ENCODE measurements at regions not wholly inside any gene's neighbourhood (a gene's known extent, or its start where the extent isn't known, plus 50 kb on each side); places are given as distances from the start of the nearest gene placed in this dataset.

GRCh38 chr9:93871286-93871685 is 83.9 kb downstream of the BARX1 start:
- Histone ChIP-seq H3K4me3 (no peak overlapping the region), H3K9me1 (ENCODE audit: control insufficient read depth, insufficient read depth, low read length) (no peaks in the 10 kb centered on the region), H3K4me1 (replicated peaks in 1 of 2; ENCODE audit: control insufficient read depth in 2 of 2, insufficient read depth in 2 of 2, low read length in 2 of 2) (no peaks in the 10 kb centered on the region), H3K27me3 (ENCODE audit: control insufficient read depth in 2 of 2, insufficient read depth in 2 of 2, low read length in 2 of 2) (no peaks in the 10 kb centered on the region; a peak in 1 of 5 replicates), H3K9me3 (replicated peaks; ENCODE audit: control insufficient read depth, insufficient read depth, low read depth, low read length) (peaks cover 5% of the 10 kb centered on the region), H3K27ac (ENCODE audit: extremely low read depth, low read depth, low read length) (no peak overlapping the region), H3K4me2 (ENCODE audit: insufficient read depth, low read length) (no peak overlapping the region), H2AFZ (ENCODE audit: low read depth, low read length) (no peak overlapping the region), H3K9ac (ENCODE audit: insufficient read depth in 1 of 2, low read depth in 2 of 2, low read length in 2 of 2) (no peak overlapping the region), H4K20me1 (replicated peaks; ENCODE audit: control insufficient read depth, insufficient read depth, low read length) (no peaks in the 10 kb centered on the region), H3K79me2 (ENCODE audit: control insufficient read depth, insufficient read depth, low read length) (no peaks in the 10 kb centered on the region), H3K36me3 (ENCODE audit: control insufficient read depth, insufficient read depth, low read length) (no peaks in the 10 kb centered on the region)
- TF ChIP-seq SREBF1 (IDR thresholded peaks at IDR 0.05; ENCODE audit: borderline replicate concordance, low read depth, low read length), result no peak
- no peak for TF ChIP-seq ZEB2 (IDR thresholded peaks at IDR 0.05)
- no peak for TF ChIP-seq U2AF2 (optimal IDR thresholded peaks at IDR 0.05; ENCODE audit: low read depth, low read length)
- in situ Hi-C loops (cut with MboI) (no loop called here), intact Hi-C loops (cut with micrococcal nuclease) (no loop called here)
- no TSS peak for BruUV-seq (replicated peaks)
- FAIRE-seq (no peak), DNase-seq (ENCODE audit: extremely low read depth in 1 of 4, low spot score in 3 of 4) (no peak), ATAC-seq (no peak)
- CTCF ChIA-PET (ENCODE audit: low intra/inter-chr PET ratio), result no interaction called here
- 0% methylated on average over 4 of the region's 4 CpGs for WGBS (ENCODE audit: insufficient coverage, low coverage, missing lambda C conversion rate)
- POLR2A ChIA-PET, result interaction anchor here (0.6 kb wide), 1 partner anchor 29 kb away, joined by 3 read pairs; no protein-coding TSS in a partner anchor

GRCh38 chr9:93869863-93870262 is 85.3 kb downstream of the BARX1 start:
- POLR2A ChIA-PET, result no interaction called here
- no peaks in the 10 kb centered on the region for H3K79me2 ChIP-seq (ENCODE audit: control insufficient read depth, insufficient read depth, low read length)

More at GRCh38 chr9:93869863-93870262, 85.3 kb downstream of the BARX1 start:
- no peak overlapping the region for H3K9ac ChIP-seq (ENCODE audit: insufficient read depth in 1 of 2, low read depth in 2 of 2, low read length in 2 of 2)
- H3K4me2 ChIP-seq (ENCODE audit: insufficient read depth, low read length), result no peak overlapping the region
- intact Hi-C loops (cut with micrococcal nuclease) (no loop called here), in situ Hi-C loops (cut with MboI) (no loop called here)
- CTCF ChIA-PET (ENCODE audit: low intra/inter-chr PET ratio), result no interaction called here
- ATAC-seq (no peak), DNase-seq (ENCODE audit: extremely low read depth in 1 of 4, low spot score in 3 of 4) (no peak), FAIRE-seq (no peak)
- H3K36me3 ChIP-seq (ENCODE audit: control insufficient read depth, insufficient read depth, low read length), result no peaks in the 10 kb centered on the region
- H3K9me1 ChIP-seq (ENCODE audit: control insufficient read depth, insufficient read depth, low read length), result no peaks in the 10 kb centered on the region
- peaks cover 4% of the 10 kb centered on the region for H3K9me3 ChIP-seq (replicated peaks; ENCODE audit: control insufficient read depth, insufficient read depth, low read depth, low read length)
- H3K4me1 ChIP-seq (replicated peaks in 1 of 2; ENCODE audit: control insufficient read depth in 2 of 2, insufficient read depth in 2 of 2, low read length in 2 of 2), result no peaks in the 10 kb centered on the region
- no TSS peak for BruUV-seq (replicated peaks)
- peaks cover 0 to 12% of the 10 kb centered on the region in 2 experiments; a peak in 2 of 5 replicates for H3K27me3 ChIP-seq (ENCODE audit: control insufficient read depth in 2 of 2, insufficient read depth in 2 of 2, low read length in 2 of 2)
- H3K4me3 ChIP-seq, result no peak overlapping the region
- 0% methylated on average over 7 of the region's 8 CpGs for WGBS (ENCODE audit: insufficient coverage, low coverage, missing lambda C conversion rate)
- no peaks in the 10 kb centered on the region for H4K20me1 ChIP-seq (replicated peaks; ENCODE audit: control insufficient read depth, insufficient read depth, low read length)
- no peak overlapping the region for H2AFZ ChIP-seq (ENCODE audit: low read depth, low read length)
- TF ChIP-seq RBBP5 (IDR thresholded peaks at IDR 0.05; ENCODE audit: borderline replicate concordance, insufficient read depth, low read length, poor library complexity, severe bottlenecking) (no peak), ZBTB9 (CRISPR knock-in tag; IDR thresholded peaks at IDR 0.05) (no peak), ESRRB (CRISPR knock-in tag; IDR thresholded peaks at IDR 0.05; ENCODE audit: borderline replicate concordance) (no peak)
- no peak overlapping the region for H3K27ac ChIP-seq (ENCODE audit: extremely low read depth, low read depth, low read length)
